ENCODE measurements at regions not wholly inside any gene's neighbourhood (a gene's known extent, or its start where the extent isn't known, plus 50 kb on each side); places are given as distances from the start of the nearest gene placed in this dataset.
"Not testable (repeated sequence)": the region's sequence is repeated elsewhere in the genome, so short reads cannot be mapped to it uniquely, and the experiment has no call there.

- no peak for DNase-seq (ENCODE audit: low read depth)
Observed at GRCh38 chr12:92421042-92421441, 275.4 kb upstream of the BTG1 start.

GRCh38 chr12:92419201-92419600, 273.6 kb upstream of the BTG1 start:
- no peak for DNase-seq (ENCODE audit: low read depth)

GRCh38 chr12:92418381-92418780, 272.7 kb upstream of the BTG1 start:
- DNase-seq (ENCODE audit: low read depth) = no peak

GRCh38 chr12:92417373-92417772, 271.7 kb upstream of the BTG1 start:
- DNase-seq (ENCODE audit: low read depth) = no peak

GRCh38 chr12:92416385-92416812, 270.8 kb upstream of the BTG1 start:
- no peak for DNase-seq (ENCODE audit: low read depth)

- DNase-seq (ENCODE audit: low read depth) = no peak
Observed at GRCh38 chr12:92414170-92415070, 268.8 kb upstream of the BTG1 start.

- DNase-seq (ENCODE audit: low read depth) = no peak
Observed at GRCh38 chr12:92413286-92413685, 267.6 kb upstream of the BTG1 start.

GRCh38 chr12:92412856-92413255, 267.2 kb upstream of the BTG1 start:
- no peak for DNase-seq (ENCODE audit: low read depth)

GRCh38 chr12:92411687-92412086, 266.0 kb upstream of the BTG1 start:
- no peak for DNase-seq (ENCODE audit: low read depth)

- no peak for DNase-seq (ENCODE audit: low read depth)
Observed at GRCh38 chr12:92408072-92408900, 262.6 kb upstream of the BTG1 start.

- DNase-seq (ENCODE audit: low read depth) = not testable (repeated sequence)
Observed at GRCh38 chr12:92406404-92407070, 260.9 kb upstream of the BTG1 start.

GRCh38 chr12:92405801-92406251, 260.2 kb upstream of the BTG1 start:
- DNase-seq (ENCODE audit: low read depth) = peak; percentile 35

GRCh38 chr12:92404921-92405320, 259.3 kb upstream of the BTG1 start:
- no peak for DNase-seq (ENCODE audit: low read depth)

GRCh38 chr12:92404259-92404894, 258.7 kb upstream of the BTG1 start:
- no peak for DNase-seq (ENCODE audit: low read depth)

- no peak for DNase-seq (ENCODE audit: low read depth)
Observed at GRCh38 chr12:92403210-92404175, 257.8 kb upstream of the BTG1 start.

- no peak for DNase-seq (ENCODE audit: low read depth)
Observed at GRCh38 chr12:92402415-92402814, 256.8 kb upstream of the BTG1 start.

GRCh38 chr12:92400006-92400405, 254.4 kb upstream of the BTG1 start:
- DNase-seq (ENCODE audit: low read depth) = no peak

GRCh38 chr12:92398565-92399309, 253.1 kb upstream of the BTG1 start:
- DNase-seq (ENCODE audit: low read depth) = no peak

- no peak for DNase-seq (ENCODE audit: low read depth)
Observed at GRCh38 chr12:92396647-92397252, 251.1 kb upstream of the BTG1 start.

GRCh38 chr12:92395322-92395721, 249.7 kb upstream of the BTG1 start:
- no peak for DNase-seq (ENCODE audit: low read depth)

Measured in activated T-cell treated with anti-CD3 and anti-CD28 coated beads for 48 hours (primary cell).